ENCODE measurements at regions not wholly inside any gene's neighbourhood (a gene's known extent, or its start where the extent isn't known, plus 50 kb on each side); places are given as distances from the start of the nearest gene placed in this dataset.
"Not testable (repeated sequence)": the region's sequence is repeated elsewhere in the genome, so short reads cannot be mapped to it uniquely, and the experiment has no call there.

GRCh38 chr1:208943291-208943690 is 640.2 kb upstream of the CAMK1G start:
- DNase-seq, result no peak

- DNase-seq, result no peak
Measured at GRCh38 chr1:208944981-208945451, 638.5 kb upstream of the CAMK1G start.

GRCh38 chr1:208950206-208950605 is 633.3 kb upstream of the CAMK1G start:
- DNase-seq, result no peak

- no peak for DNase-seq
Measured at GRCh38 chr1:208951026-208951525, 632.4 kb upstream of the CAMK1G start.

- DNase-seq, result no peak
Measured at GRCh38 chr1:208951908-208952307, 631.6 kb upstream of the CAMK1G start.

GRCh38 chr1:208962867-208963266 is 620.6 kb upstream of the CAMK1G start:
- DNase-seq, result no peak

GRCh38 chr1:208965351-208965750 is 618.2 kb upstream of the CAMK1G start:
- no peak for DNase-seq

GRCh38 chr1:208967334-208967733 is 616.2 kb upstream of the CAMK1G start:
- DNase-seq, result no peak

GRCh38 chr1:208974717-208975116 is 608.8 kb upstream of the CAMK1G start:
- no peak for DNase-seq

GRCh38 chr1:208975456-208975855 is 608.1 kb upstream of the CAMK1G start:
- DNase-seq, result no peak

GRCh38 chr1:208977012-208977411 is 606.5 kb upstream of the CAMK1G start:
- DNase-seq, result no peak

GRCh38 chr1:208977638-208978256 is 605.8 kb upstream of the CAMK1G start:
- DNase-seq, result no peak

GRCh38 chr1:208979776-208980175 is 603.7 kb upstream of the CAMK1G start:
- no peak for DNase-seq

GRCh38 chr1:208980605-208981004 is 602.9 kb upstream of the CAMK1G start:
- no peak for DNase-seq

- no peak for DNase-seq
Measured at GRCh38 chr1:208985231-208985630, 598.3 kb upstream of the CAMK1G start.

- DNase-seq, result peak; percentile 25
Measured at GRCh38 chr1:208988811-208989222, 594.7 kb upstream of the CAMK1G start.

GRCh38 chr1:208990456-208990855 is 593.1 kb upstream of the CAMK1G start:
- DNase-seq, result no peak

GRCh38 chr1:208997053-208997452 is 586.5 kb upstream of the CAMK1G start:
- not testable (repeated sequence) for DNase-seq

- DNase-seq, result no peak
Measured at GRCh38 chr1:208997726-208998312, 585.7 kb upstream of the CAMK1G start.

GRCh38 chr1:209008586-209008985 is 574.9 kb upstream of the CAMK1G start:
- no peak for DNase-seq

- no peak for DNase-seq
Measured at GRCh38 chr1:209010475-209011230, 572.9 kb upstream of the CAMK1G start.

GRCh38 chr1:209012443-209013196 is 570.9 kb upstream of the CAMK1G start:
- DNase-seq, result no peak
